Natural killer cell treated with Interleukin-12 subunit alpha and Interleukin-12 subunit beta and Interleukin-15 and Interleukin-18, amount 100 ng/mL, for 72 hours (primary cell): ENCODE measurements at regions not wholly inside any gene's neighbourhood (a gene's known extent, or its start where the extent isn't known, plus 50 kb on each side); places are given as distances from the start of the nearest gene placed in this dataset.

Source experiments
- ATAC-seq, 2 donors: fragments of 150-1000 bp; cut with Tn5 transposase in 1 of 2; sonication (Bioruptor Pico), chemical (Tn5 transposase) in 1 of 2; 2 replicates each; pipeline ENCODE4 v1.10.0; 2021
- DNase-seq: peaks from one replicate; pipeline ENCODE4 v3.0.0; 2022; ENCODE audit warnings: low spot score
- H3K27ac Mint-ChIP-seq, 2 donors: 1 replicate in 1 of 2; 2 replicates in 1 of 2; pipeline ENCODE4 v1.8.0; 2022; ENCODE audit warnings: mixed read lengths in 2 of 2, mild to moderate bottlenecking in 1 of 2, moderate library complexity in 1 of 2
- H3K27me3 Mint-ChIP-seq, 2 donors: 1 replicate in 1 of 2; 2 replicates in 1 of 2; pipeline ENCODE4 v1.8.0; 2022; ENCODE audit warnings: mixed read lengths in 2 of 2
- H3K36me3 Mint-ChIP-seq: one replicate; pipeline ENCODE4 v1.8.0; 2022; ENCODE audit warnings: mixed read lengths
- H3K4me1 Mint-ChIP-seq, 2 donors: 1 replicate in 1 of 2; 2 replicates in 1 of 2; pipeline ENCODE4 v1.8.0; 2022; ENCODE audit warnings: low read depth in 2 of 2, mixed read lengths in 2 of 2, mild to moderate bottlenecking in 1 of 2
- H3K4me3 Mint-ChIP-seq: one replicate; pipeline ENCODE4 v1.8.0; 2022; ENCODE audit warnings: mixed read lengths
- H3K9me3 Mint-ChIP-seq: 2 replicates; pipeline ENCODE4 v1.8.0; 2022; ENCODE audit warnings: mixed read lengths

- H3K4me1 Mint-ChIP-seq, result peaks cover 2 to 8% of the 10 kb centered on the region in 2 donors
- DNase-seq (no peak), ATAC-seq (no peak)
- H3K36me3 Mint-ChIP-seq, result no peaks in the 10 kb centered on the region
- H3K9me3 Mint-ChIP-seq, result no peaks in the 10 kb centered on the region
- no peak overlapping the region for H3K4me3 Mint-ChIP-seq
- no peak overlapping the region for H3K27ac Mint-ChIP-seq
- peaks cover 29 to 40% of the 10 kb centered on the region in 2 donors for H3K27me3 Mint-ChIP-seq
These were observed 212.3 kb upstream of the NCAM1 start for GRCh38 chr11:112748713-112749543.

DNA sequence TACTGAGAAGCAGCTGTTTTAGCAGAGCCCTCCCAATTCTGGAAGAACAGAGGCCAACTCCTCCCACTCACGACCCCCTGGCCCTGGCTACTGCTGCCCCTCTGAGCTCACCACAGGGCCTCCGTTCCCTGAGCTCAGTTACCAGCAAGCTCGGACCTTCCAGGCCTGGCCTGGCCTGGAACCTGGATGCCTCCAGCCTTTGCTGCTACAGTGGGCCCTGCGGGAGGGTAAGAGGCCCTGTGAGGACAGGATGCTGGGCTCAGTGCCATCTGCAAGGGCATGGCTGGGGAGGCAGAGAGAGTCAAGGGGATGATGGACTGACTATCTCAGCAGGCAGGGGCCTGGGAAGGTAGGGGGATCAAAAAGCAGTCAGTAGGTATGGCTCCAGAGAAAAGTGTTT is 209.9 kb upstream of the NCAM1 start:
- Mint-ChIP-seq H3K27ac (no peak overlapping the region), H3K27me3 (peaks cover 25 to 33% of the 10 kb centered on the region in 2 donors), H3K4me3 (no peak overlapping the region), H3K9me3 (no peaks in the 10 kb centered on the region), H3K36me3 (no peaks in the 10 kb centered on the region), H3K4me1 (peaks cover 0 to 2% of the 10 kb centered on the region in 2 donors)
- DNase-seq, result no peak
- ATAC-seq, result no peak

- no peaks in the 10 kb centered on the region for H3K4me1 Mint-ChIP-seq
These were observed 209.4 kb upstream of the NCAM1 start for GRCh38 chr11:112751772-112752171.

GRCh38 chr11:112752563-112752962 is 208.7 kb upstream of the NCAM1 start:
- H3K27me3 Mint-ChIP-seq, result peaks cover 18 to 24% of the 10 kb centered on the region in 2 donors
- no peak overlapping the region for H3K4me3 Mint-ChIP-seq
- no peaks in the 10 kb centered on the region for H3K4me1 Mint-ChIP-seq
- no peak overlapping the region for H3K27ac Mint-ChIP-seq
- no peak for DNase-seq
- H3K36me3 Mint-ChIP-seq, result no peaks in the 10 kb centered on the region
- H3K9me3 Mint-ChIP-seq, result no peaks in the 10 kb centered on the region
- no peak for ATAC-seq

More at GRCh38 chr11:112751772-112752171, 209.4 kb upstream of the NCAM1 start:
- Mint-ChIP-seq H3K9me3 (no peaks in the 10 kb centered on the region), H3K27me3 (peaks cover 20 to 29% of the 10 kb centered on the region in 2 donors), H3K27ac (no peak overlapping the region), H3K36me3 (no peaks in the 10 kb centered on the region), H3K4me3 (no peak overlapping the region)
- ATAC-seq (no peak), DNase-seq (no peak)

DNA sequence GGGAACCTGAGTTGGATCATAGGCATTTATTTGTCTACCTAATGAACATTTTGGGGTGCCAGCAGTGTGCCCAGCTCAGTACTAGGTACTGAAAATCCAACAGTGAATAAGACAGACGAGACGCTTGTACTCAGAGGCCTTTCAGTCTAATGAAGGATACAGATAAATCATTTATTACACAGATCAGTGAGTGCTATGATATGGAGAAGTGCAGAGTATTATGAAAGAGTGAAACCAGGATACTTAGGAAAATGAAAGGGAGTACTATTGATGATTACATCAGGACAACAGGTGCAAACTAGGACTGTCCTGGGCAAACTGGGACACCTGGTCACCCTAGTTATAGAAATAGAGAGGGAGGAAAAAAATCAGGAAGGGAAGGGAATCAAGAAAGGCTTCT is 207.5 kb upstream of the NCAM1 start:
- no peak for ATAC-seq
- Mint-ChIP-seq H3K36me3 (no peaks in the 10 kb centered on the region), H3K9me3 (no peaks in the 10 kb centered on the region), H3K4me3 (no peak overlapping the region), H3K4me1 (no peaks in the 10 kb centered on the region), H3K27me3 (peaks cover 14% of the 10 kb centered on the region in 2 donors), H3K27ac (no peak overlapping the region)
- DNase-seq, result no peak

DNA sequence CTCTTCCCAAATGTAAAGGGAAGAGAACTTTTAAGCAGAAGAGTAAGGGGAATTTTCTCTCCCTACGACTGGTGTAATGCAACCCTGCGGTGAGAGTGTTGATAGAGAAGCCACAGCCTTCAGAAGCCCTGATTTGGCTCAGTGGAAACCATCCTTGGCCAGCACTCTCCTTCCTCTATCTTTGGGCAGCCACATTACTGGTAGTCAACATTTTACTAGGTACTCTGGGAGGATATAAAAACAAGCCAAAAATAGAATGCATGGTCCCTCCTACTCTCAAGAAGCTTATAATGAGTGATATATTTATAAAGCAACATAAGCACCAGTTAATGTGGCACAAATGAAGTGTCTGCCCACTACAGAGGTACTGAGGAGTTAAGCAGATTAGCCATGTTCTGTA is 201.8 kb upstream of the NCAM1 start:
- ATAC-seq, result no peak
- Mint-ChIP-seq H3K36me3 (no peaks in the 10 kb centered on the region), H3K4me1 (no peaks in the 10 kb centered on the region), H3K4me3 (no peak overlapping the region), H3K9me3 (no peaks in the 10 kb centered on the region), H3K27me3 (peaks cover 15 to 23% of the 10 kb centered on the region in 2 donors), H3K27ac (no peak overlapping the region)
- no peak for DNase-seq

DNA sequence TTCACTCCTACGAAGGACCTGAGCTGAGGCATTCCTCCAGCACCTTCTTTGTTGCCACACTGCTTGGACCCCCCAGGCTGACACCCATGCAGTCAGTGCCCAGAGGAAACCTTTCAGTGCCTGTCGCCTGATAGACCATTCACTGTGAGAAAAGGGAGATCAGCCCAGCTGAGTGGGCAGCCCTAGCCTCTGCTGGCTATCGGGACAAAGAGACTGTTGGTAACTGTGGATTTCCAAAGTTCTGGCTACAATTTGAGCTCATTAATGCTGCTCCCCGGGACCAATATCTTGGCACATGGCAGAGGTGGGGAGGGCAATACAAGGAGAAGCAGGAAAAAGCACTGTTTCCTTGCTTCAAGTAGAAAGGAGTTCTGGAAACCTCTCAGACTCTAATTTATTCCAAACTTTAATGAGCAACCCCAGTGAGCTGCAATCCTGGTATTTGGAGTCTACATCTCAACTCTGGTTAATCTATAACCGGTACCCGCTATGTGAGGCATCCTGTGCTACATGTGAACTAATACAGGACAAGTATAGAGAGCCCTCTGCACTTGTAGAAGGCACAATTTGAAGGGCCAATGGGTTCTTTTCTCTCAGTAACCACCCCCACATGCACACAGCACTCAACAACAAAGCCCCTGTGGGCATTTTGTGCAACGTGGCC is 200.7 kb upstream of the NCAM1 start:
- no peak overlapping the region for H3K27ac Mint-ChIP-seq
- DNase-seq (no peak), ATAC-seq (no peak)
- no peaks in the 10 kb centered on the region for H3K36me3 Mint-ChIP-seq
- peaks cover 12 to 13% of the 10 kb centered on the region in 2 donors for H3K27me3 Mint-ChIP-seq
- no peak overlapping the region for H3K4me3 Mint-ChIP-seq
- no peaks in the 10 kb centered on the region for H3K4me1 Mint-ChIP-seq
- no peaks in the 10 kb centered on the region for H3K9me3 Mint-ChIP-seq

GRCh38 chr11:112761911-112762706 is 199.1 kb upstream of the NCAM1 start:
- no peak overlapping the region for H3K4me3 Mint-ChIP-seq
- no peak overlapping the region for H3K27ac Mint-ChIP-seq
- DNase-seq (no peak), ATAC-seq (peak in 1 of 2 donors; percentile 36)
- peaks cover 12 to 13% of the 10 kb centered on the region in 2 donors for H3K27me3 Mint-ChIP-seq
- H3K9me3 Mint-ChIP-seq, result no peaks in the 10 kb centered on the region
- no peaks in the 10 kb centered on the region for H3K36me3 Mint-ChIP-seq
- H3K4me1 Mint-ChIP-seq, result no peaks in the 10 kb centered on the region

GRCh38 chr11:112762707-112763090 is 198.5 kb upstream of the NCAM1 start:
- ATAC-seq (no peak), DNase-seq (no peak)
- no peaks in the 10 kb centered on the region for H3K9me3 Mint-ChIP-seq
- H3K27me3 Mint-ChIP-seq, result peaks cover 12 to 13% of the 10 kb centered on the region in 2 donors
- no peaks in the 10 kb centered on the region for H3K4me1 Mint-ChIP-seq
- no peaks in the 10 kb centered on the region for H3K36me3 Mint-ChIP-seq
- H3K4me3 Mint-ChIP-seq, result no peak overlapping the region
- H3K27ac Mint-ChIP-seq, result no peak overlapping the region

GRCh38 chr11:112765337-112765736 is 195.9 kb upstream of the NCAM1 start:
- Mint-ChIP-seq H3K27me3 (peaks cover 4 to 12% of the 10 kb centered on the region in 2 donors), H3K4me3 (no peak overlapping the region)

GRCh38 chr11:112769170-112769569 is 192.1 kb upstream of the NCAM1 start:
- H3K4me3 Mint-ChIP-seq, result no peak overlapping the region
- H3K27ac Mint-ChIP-seq, result no peak overlapping the region
- H3K27me3 Mint-ChIP-seq, result peaks cover 15 to 34% of the 10 kb centered on the region in 2 donors
- H3K9me3 Mint-ChIP-seq, result no peaks in the 10 kb centered on the region
- peaks cover 6 to 8% of the 10 kb centered on the region in 2 donors for H3K4me1 Mint-ChIP-seq
- peak in 1 of 2 donors; percentile 27 for ATAC-seq
- no peaks in the 10 kb centered on the region for H3K36me3 Mint-ChIP-seq
- DNase-seq, result no peak

More at GRCh38 chr11:112765337-112765736, 195.9 kb upstream of the NCAM1 start:
- no peaks in the 10 kb centered on the region for H3K9me3 Mint-ChIP-seq
- H3K36me3 Mint-ChIP-seq, result no peaks in the 10 kb centered on the region
- no peak overlapping the region for H3K27ac Mint-ChIP-seq
- ATAC-seq (no peak), DNase-seq (no peak)
- no peaks in the 10 kb centered on the region for H3K4me1 Mint-ChIP-seq

- no peaks in the 10 kb centered on the region for H3K9me3 Mint-ChIP-seq
- peaks cover 17 to 34% of the 10 kb centered on the region in 2 donors for H3K27me3 Mint-ChIP-seq
- H3K27ac Mint-ChIP-seq, result no peak overlapping the region
- peak; percentile 21 to 28 for ATAC-seq
- no peak for DNase-seq
- no peak overlapping the region for H3K4me3 Mint-ChIP-seq
- H3K36me3 Mint-ChIP-seq, result no peaks in the 10 kb centered on the region
- H3K4me1 Mint-ChIP-seq, result peaks cover 6 to 8% of the 10 kb centered on the region in 2 donors
These were observed 191.6 kb upstream of the NCAM1 start for GRCh38 chr11:112769584-112769983.

- H3K36me3 Mint-ChIP-seq, result no peaks in the 10 kb centered on the region
- ATAC-seq (no peak), DNase-seq (no peak)
- no peak overlapping the region for H3K4me3 Mint-ChIP-seq
- no peaks in the 10 kb centered on the region for H3K9me3 Mint-ChIP-seq
- no peak overlapping the region for H3K27ac Mint-ChIP-seq
- peaks cover 6 to 8% of the 10 kb centered on the region in 2 donors for H3K4me1 Mint-ChIP-seq
- H3K27me3 Mint-ChIP-seq, result peaks cover 15 to 34% of the 10 kb centered on the region in 2 donors
These were observed 191.2 kb upstream of the NCAM1 start for GRCh38 chr11:112770033-112770432.
